Osteocyte (in vitro differentiated cells): ENCODE measurements at regions not wholly inside any gene's neighbourhood (a gene's known extent, or its start where the extent isn't known, plus 50 kb on each side); places are given as distances from the start of the nearest gene placed in this dataset.

Experiments
- DNase-seq: peaks from one replicate; pipeline ENCODE4 v3.0.0; 2021; ENCODE audit warnings: mixed read lengths; ENCODE audit not compliant: unreplicated experiment; ENCODE audit errors: extremely low spot score
- H3K27ac Mint-ChIP-seq: one replicate; pipeline ENCODE4 v1.8.0; 2021; ENCODE audit warnings: mild to moderate bottlenecking, mixed read lengths; ENCODE audit not compliant: unreplicated experiment
- H3K27me3 Mint-ChIP-seq: one replicate; pipeline ENCODE4 v1.8.0; 2021; ENCODE audit warnings: mixed read lengths; ENCODE audit not compliant: unreplicated experiment
- H3K36me3 Mint-ChIP-seq: one replicate; pipeline ENCODE4 v1.8.0; 2021; ENCODE audit warnings: mixed read lengths; ENCODE audit not compliant: unreplicated experiment
- H3K4me1 Mint-ChIP-seq: one replicate; pipeline ENCODE4 v1.8.0; 2021; ENCODE audit warnings: mixed read lengths; ENCODE audit not compliant: unreplicated experiment
- H3K4me3 Mint-ChIP-seq: one replicate; pipeline ENCODE4 v1.8.0; 2021; ENCODE audit warnings: mild to moderate bottlenecking, moderate library complexity, mixed read lengths; ENCODE audit not compliant: unreplicated experiment
- H3K9me3 Mint-ChIP-seq: one replicate; pipeline ENCODE4 v1.8.0; 2021; ENCODE audit warnings: mixed read lengths; ENCODE audit not compliant: unreplicated experiment
- CTCF ChIP-seq: fragments of 200-600 bp; sonication (generic); IDR thresholded peaks from 2 replicates; pipeline ENCODE4 v1.5.0; 2021; ENCODE audit warnings: antibody characterized with exemption, mild to moderate bottlenecking, moderate library complexity

- Mint-ChIP-seq H3K36me3 (no peaks in the 10 kb centered on the region), H3K9me3 (no peaks in the 10 kb centered on the region), H3K27ac (no peak overlapping the region), H3K4me1 (no peaks in the 10 kb centered on the region), H3K4me3 (no peak overlapping the region), H3K27me3 (no peaks in the 10 kb centered on the region)
- no peak for DNase-seq
- no peak for TF ChIP-seq CTCF
Measured at GRCh38 chr22:49164773-49165320, 662.8 kb downstream of the BRD1 start.

- Mint-ChIP-seq H3K4me3 (no peak overlapping the region), H3K27me3 (no peaks in the 10 kb centered on the region), H3K27ac (no peak overlapping the region), H3K9me3 (no peaks in the 10 kb centered on the region), H3K4me1 (no peaks in the 10 kb centered on the region), H3K36me3 (no peaks in the 10 kb centered on the region)
- TF ChIP-seq CTCF = no peak
- DNase-seq = no peak
Measured at GRCh38 chr22:49163960-49164690, 663.5 kb downstream of the BRD1 start.

GRCh38 chr22:49163258-49163959, 664.3 kb downstream of the BRD1 start:
- Mint-ChIP-seq H3K4me3 (no peak overlapping the region), H3K27me3 (no peaks in the 10 kb centered on the region)
- TF ChIP-seq CTCF = no peak

GRCh38 chr22:49162841-49163240, 664.8 kb downstream of the BRD1 start:
- Mint-ChIP-seq H3K4me3 (no peak overlapping the region), H3K36me3 (no peaks in the 10 kb centered on the region), H3K9me3 (no peaks in the 10 kb centered on the region), H3K27ac (no peak overlapping the region), H3K27me3 (no peaks in the 10 kb centered on the region), H3K4me1 (no peaks in the 10 kb centered on the region)
- TF ChIP-seq CTCF = no peak
- DNase-seq = no peak

More at GRCh38 chr22:49163258-49163959, 664.3 kb downstream of the BRD1 start:
- no peak overlapping the region for H3K27ac Mint-ChIP-seq
- no peak for DNase-seq
- H3K36me3 Mint-ChIP-seq = no peaks in the 10 kb centered on the region
- no peaks in the 10 kb centered on the region for H3K4me1 Mint-ChIP-seq
- H3K9me3 Mint-ChIP-seq = no peaks in the 10 kb centered on the region
